ENCODE measurements at regions not wholly inside any gene's neighbourhood (a gene's known extent, or its start where the extent isn't known, plus 50 kb on each side); places are given as distances from the start of the nearest gene placed in this dataset.

GRCh38 chr17:14843086-14843795, 421.9 kb downstream of the PMP22 start:
- H3K4me3 ChIP-seq (ENCODE audit: low read depth, low read length), result no peak overlapping the region

GRCh38 chr17:14840616-14841231, 424.4 kb downstream of the PMP22 start:
- no peak for TF ChIP-seq CTCF (IDR thresholded peaks at IDR 0.05; ENCODE audit: low read depth, low read length)
- no peak overlapping the region for H3K4me3 ChIP-seq (ENCODE audit: low read depth, low read length)

More at GRCh38 chr17:14843086-14843795, 421.9 kb downstream of the PMP22 start:
- TF ChIP-seq CTCF (IDR thresholded peaks at IDR 0.05; ENCODE audit: low read depth, low read length), result no peak

- no peak overlapping the region for H3K4me3 ChIP-seq (ENCODE audit: low read depth, low read length)
- no peak for TF ChIP-seq CTCF (IDR thresholded peaks at IDR 0.05; ENCODE audit: low read depth, low read length)
Measured at GRCh38 chr17:14838567-14838966, 426.6 kb downstream of the PMP22 start.

- no peak overlapping the region for H3K4me3 ChIP-seq (ENCODE audit: low read depth, low read length)
- no peak for TF ChIP-seq CTCF (IDR thresholded peaks at IDR 0.05; ENCODE audit: low read depth, low read length)
Measured at GRCh38 chr17:14833201-14833785, 431.8 kb downstream of the PMP22 start.

GRCh38 chr17:14831491-14831890, 433.6 kb downstream of the PMP22 start:
- no peak for TF ChIP-seq CTCF (IDR thresholded peaks at IDR 0.05; ENCODE audit: low read depth, low read length)
- H3K4me3 ChIP-seq (ENCODE audit: low read depth, low read length), result no peak overlapping the region

GRCh38 chr17:14827396-14827919, 437.7 kb downstream of the PMP22 start:
- H3K4me3 ChIP-seq (ENCODE audit: low read depth, low read length), result no peak overlapping the region
- TF ChIP-seq CTCF (IDR thresholded peaks at IDR 0.05; ENCODE audit: low read depth, low read length), result no peak

- H3K4me3 ChIP-seq (ENCODE audit: low read depth, low read length), result no peak overlapping the region
- TF ChIP-seq CTCF (IDR thresholded peaks at IDR 0.05; ENCODE audit: low read depth, low read length), result no peak
Measured at GRCh38 chr17:14826358-14826757, 438.8 kb downstream of the PMP22 start.
